Ishikawa (cell line): ENCODE measurements at regions not wholly inside any gene's neighbourhood (a gene's known extent, or its start where the extent isn't known, plus 50 kb on each side); places are given as distances from the start of the nearest gene placed in this dataset.

Source experiments
- FOXM1 ChIP-seq: IDR thresholded peaks from 2 replicates; pipeline ENCODE4 v1.6.1; 2012; ENCODE audit warnings: low read depth, borderline replicate concordance
- RAD21 ChIP-seq: IDR thresholded peaks from 2 replicates; pipeline ENCODE4 v1.6.1; 2012; ENCODE audit warnings: low read depth

- no peak for TF ChIP-seq RAD21
- no peak for TF ChIP-seq FOXM1
These were observed 1908.1 kb upstream of the SEL1L start for GRCh38 chr14:83441801-83442200.
